ENCODE measurements at regions not wholly inside any gene's neighbourhood (a gene's known extent, or its start where the extent isn't known, plus 50 kb on each side); places are given as distances from the start of the nearest gene placed in this dataset.

DNA sequence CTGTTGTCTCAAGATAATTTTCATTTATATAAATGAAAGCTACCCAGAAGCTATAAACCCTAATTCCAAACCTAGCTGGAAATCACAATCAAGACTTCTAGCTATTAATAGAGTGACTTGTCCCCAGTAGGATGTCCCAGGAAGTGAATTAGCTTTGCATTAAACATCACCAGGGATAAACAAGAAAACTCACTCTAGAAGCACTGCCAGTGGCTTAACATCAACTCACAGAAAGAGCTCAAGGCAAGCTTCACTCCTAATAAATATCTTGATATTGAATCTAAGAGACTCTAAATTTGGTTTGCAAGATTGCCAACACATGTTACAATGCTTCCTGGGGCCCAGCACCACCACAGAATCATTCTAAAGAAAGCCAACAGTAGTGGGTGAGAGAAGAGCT is 468.7 kb upstream of the FAM241A start:
- TF ChIP-seq NFIC (IDR thresholded peaks at IDR 0.05), result no peak
- TF ChIP-seq RAD21 (IDR thresholded peaks at IDR 0.05; ENCODE audit: low read depth), result no peak
- no peak for TF ChIP-seq TCF12 (IDR thresholded peaks at IDR 0.05; ENCODE audit: low read depth)
- no peak for TF ChIP-seq FOXM1 (IDR thresholded peaks at IDR 0.05; ENCODE audit: borderline replicate concordance, low read depth)
- no peak for TF ChIP-seq TAF1 (IDR thresholded peaks at IDR 0.05; ENCODE audit: low read depth)
- TF ChIP-seq, protein P1, sequence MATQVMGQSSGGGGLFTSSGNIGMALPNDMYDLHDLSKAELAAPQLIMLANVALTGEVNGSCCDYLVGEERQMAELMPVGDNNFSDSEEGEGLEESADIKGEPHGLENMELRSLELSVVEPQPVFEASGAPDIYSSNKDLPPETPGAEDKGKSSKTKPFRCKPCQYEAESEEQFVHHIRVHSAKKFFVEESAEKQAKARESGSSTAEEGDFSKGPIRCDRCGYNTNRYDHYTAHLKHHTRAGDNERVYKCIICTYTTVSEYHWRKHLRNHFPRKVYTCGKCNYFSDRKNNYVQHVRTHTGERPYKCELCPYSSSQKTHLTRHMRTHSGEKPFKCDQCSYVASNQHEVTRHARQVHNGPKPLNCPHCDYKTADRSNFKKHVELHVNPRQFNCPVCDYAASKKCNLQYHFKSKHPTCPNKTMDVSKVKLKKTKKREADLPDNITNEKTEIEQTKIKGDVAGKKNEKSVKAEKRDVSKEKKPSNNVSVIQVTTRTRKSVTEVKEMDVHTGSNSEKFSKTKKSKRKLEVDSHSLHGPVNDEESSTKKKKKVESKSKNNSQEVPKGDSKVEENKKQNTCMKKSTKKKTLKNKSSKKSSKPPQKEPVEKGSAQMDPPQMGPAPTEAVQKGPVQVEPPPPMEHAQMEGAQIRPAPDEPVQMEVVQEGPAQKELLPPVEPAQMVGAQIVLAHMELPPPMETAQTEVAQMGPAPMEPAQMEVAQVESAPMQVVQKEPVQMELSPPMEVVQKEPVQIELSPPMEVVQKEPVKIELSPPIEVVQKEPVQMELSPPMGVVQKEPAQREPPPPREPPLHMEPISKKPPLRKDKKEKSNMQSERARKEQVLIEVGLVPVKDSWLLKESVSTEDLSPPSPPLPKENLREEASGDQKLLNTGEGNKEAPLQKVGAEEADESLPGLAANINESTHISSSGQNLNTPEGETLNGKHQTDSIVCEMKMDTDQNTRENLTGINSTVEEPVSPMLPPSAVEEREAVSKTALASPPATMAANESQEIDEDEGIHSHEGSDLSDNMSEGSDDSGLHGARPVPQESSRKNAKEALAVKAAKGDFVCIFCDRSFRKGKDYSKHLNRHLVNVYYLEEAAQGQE (IDR thresholded peaks at IDR 0.05; ENCODE audit: low read depth), result no peak
- no peak for TF ChIP-seq EGR1 (IDR thresholded peaks at IDR 0.05)
- no peak for TF ChIP-seq USF1 (IDR thresholded peaks at IDR 0.05)
- TF ChIP-seq CEBPB (IDR thresholded peaks at IDR 0.05), result no peak
- no peak for TF ChIP-seq CREB1 (IDR thresholded peaks at IDR 0.05; ENCODE audit: low read depth)
- TF ChIP-seq MAX (IDR thresholded peaks at IDR 0.05), result no peak

DNA sequence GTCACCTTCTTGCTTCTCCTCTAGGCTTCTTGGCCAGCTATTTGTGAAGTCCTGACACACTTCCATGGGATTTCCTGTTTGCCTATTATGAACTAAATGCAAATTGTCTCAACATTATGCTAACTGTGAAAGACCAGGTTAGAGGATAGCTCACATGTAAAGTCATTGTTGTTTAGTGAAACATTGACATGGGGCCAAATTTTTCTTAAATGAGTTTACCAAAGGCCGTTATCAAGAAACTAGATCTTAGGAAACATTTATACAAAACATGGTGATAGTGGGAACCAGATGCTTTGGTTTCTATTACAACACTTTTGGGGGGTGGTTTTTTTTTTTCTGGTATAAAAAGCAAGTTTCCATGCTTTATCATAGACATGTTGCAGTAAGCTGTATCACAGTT is 466.8 kb upstream of the FAM241A start:
- TF ChIP-seq CEBPB (IDR thresholded peaks at IDR 0.05) (no peak), RAD21 (IDR thresholded peaks at IDR 0.05; ENCODE audit: low read depth) (no peak), TCF12 (IDR thresholded peaks at IDR 0.05; ENCODE audit: low read depth) (no peak)

DNA sequence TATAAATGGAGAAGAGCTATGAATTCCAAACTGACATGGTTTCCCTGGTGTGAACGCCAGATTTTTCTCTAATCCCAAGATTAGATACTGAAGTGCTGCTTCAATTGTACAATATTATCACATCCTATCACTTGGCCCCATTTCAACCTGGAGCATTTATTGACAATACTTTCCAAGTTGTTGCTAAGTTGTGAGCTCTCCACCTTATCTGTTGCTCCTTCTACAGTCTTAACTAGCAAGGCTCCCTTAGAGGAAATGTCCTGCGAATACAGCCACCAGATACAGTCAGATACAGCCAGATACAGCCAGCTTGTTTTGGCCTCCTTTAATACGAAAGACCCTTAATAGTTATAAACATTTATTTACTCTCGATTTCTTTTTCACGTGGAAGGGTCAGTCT is 466.3 kb upstream of the FAM241A start:
- no peak for TF ChIP-seq CEBPB (IDR thresholded peaks at IDR 0.05)
- no peak for TF ChIP-seq EP300 (IDR thresholded peaks at IDR 0.05; ENCODE audit: borderline replicate concordance)
- no peak for TF ChIP-seq CREB1 (IDR thresholded peaks at IDR 0.05; ENCODE audit: low read depth)
- TF ChIP-seq TEAD4 (IDR thresholded peaks at IDR 0.05), result no peak
- TF ChIP-seq TCF12 (IDR thresholded peaks at IDR 0.05; ENCODE audit: low read depth), result no peak
- TF ChIP-seq ZBTB7A (IDR thresholded peaks at IDR 0.05; ENCODE audit: low read depth), result no peak
- TF ChIP-seq MAX (IDR thresholded peaks at IDR 0.05), result no peak
- no peak for TF ChIP-seq FOXM1 (IDR thresholded peaks at IDR 0.05; ENCODE audit: borderline replicate concordance, low read depth)
- no peak for TF ChIP-seq YY1 (IDR thresholded peaks at IDR 0.05; ENCODE audit: low read depth)

DNA sequence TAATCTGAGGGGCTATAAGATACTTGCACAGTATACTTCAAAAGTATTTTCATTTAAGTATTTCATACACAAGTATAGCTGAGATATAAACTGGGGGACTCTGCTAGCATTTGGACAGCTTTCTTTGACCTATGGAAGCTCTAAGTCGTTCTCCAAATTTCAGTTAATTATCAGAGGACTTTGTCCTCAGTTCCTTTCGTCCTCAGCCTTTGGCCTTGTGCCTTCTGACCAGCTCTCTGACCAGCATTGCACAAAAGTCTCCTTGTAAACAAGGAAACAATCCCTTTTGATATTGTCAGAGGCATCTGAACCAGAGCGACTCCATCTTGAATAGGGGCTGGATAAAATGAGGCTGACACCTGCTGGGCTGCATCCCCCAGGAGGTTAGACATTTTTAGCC is 464.0 kb upstream of the FAM241A start:
- TF ChIP-seq TCF12 (IDR thresholded peaks at IDR 0.05; ENCODE audit: low read depth) (no peak), TAF1 (IDR thresholded peaks at IDR 0.05; ENCODE audit: low read depth) (no peak), EP300 (IDR thresholded peaks at IDR 0.05; ENCODE audit: borderline replicate concordance) (no peak), YY1 (IDR thresholded peaks at IDR 0.05; ENCODE audit: low read depth) (no peak), FOXM1 (IDR thresholded peaks at IDR 0.05; ENCODE audit: borderline replicate concordance, low read depth) (no peak), NFIC (IDR thresholded peaks at IDR 0.05) (no peak), ZBTB7A (IDR thresholded peaks at IDR 0.05; ENCODE audit: low read depth) (no peak), RAD21 (IDR thresholded peaks at IDR 0.05; ENCODE audit: low read depth) (no peak), CREB1 (IDR thresholded peaks at IDR 0.05; ENCODE audit: low read depth) (no peak), CEBPB (IDR thresholded peaks at IDR 0.05) (no peak), EGR1 (IDR thresholded peaks at IDR 0.05) (no peak), MAX (IDR thresholded peaks at IDR 0.05) (no peak), TEAD4 (IDR thresholded peaks at IDR 0.05) (no peak)
- TF ChIP-seq, protein P1 (IDR thresholded peaks at IDR 0.05; ENCODE audit: low read depth), result no peak

- no peak for TF ChIP-seq TEAD4 (IDR thresholded peaks at IDR 0.05)
- no peak for TF ChIP-seq MAX (IDR thresholded peaks at IDR 0.05)
- no peak for TF ChIP-seq TAF1 (IDR thresholded peaks at IDR 0.05; ENCODE audit: low read depth)
- no peak for TF ChIP-seq EP300 (IDR thresholded peaks at IDR 0.05; ENCODE audit: borderline replicate concordance)
- no peak for TF ChIP-seq CEBPB (IDR thresholded peaks at IDR 0.05)
- TF ChIP-seq RAD21 (IDR thresholded peaks at IDR 0.05; ENCODE audit: low read depth), result no peak
These were observed 463.5 kb upstream of the FAM241A start for GRCh38 chr4:111681751-111682150.

GRCh38 chr4:111685205-111685604 is 460.0 kb upstream of the FAM241A start:
- no peak for TF ChIP-seq TAF1 (IDR thresholded peaks at IDR 0.05; ENCODE audit: low read depth)
- TF ChIP-seq TEAD4 (IDR thresholded peaks at IDR 0.05), result no peak
- TF ChIP-seq, protein P1 (IDR thresholded peaks at IDR 0.05; ENCODE audit: low read depth), result no peak
- no peak for TF ChIP-seq CREB1 (IDR thresholded peaks at IDR 0.05; ENCODE audit: low read depth)
- TF ChIP-seq FOXM1 (IDR thresholded peaks at IDR 0.05; ENCODE audit: borderline replicate concordance, low read depth), result no peak
- no peak for TF ChIP-seq EGR1 (IDR thresholded peaks at IDR 0.05)
- no peak for TF ChIP-seq USF1 (IDR thresholded peaks at IDR 0.05)
- no peak for TF ChIP-seq TCF12 (IDR thresholded peaks at IDR 0.05; ENCODE audit: low read depth)
- TF ChIP-seq RAD21 (IDR thresholded peaks at IDR 0.05; ENCODE audit: low read depth), result no peak
- TF ChIP-seq MAX (IDR thresholded peaks at IDR 0.05), result no peak
- TF ChIP-seq CEBPB (IDR thresholded peaks at IDR 0.05), result no peak
- no peak for TF ChIP-seq YY1 (IDR thresholded peaks at IDR 0.05; ENCODE audit: low read depth)
- no peak for TF ChIP-seq ZBTB7A (IDR thresholded peaks at IDR 0.05; ENCODE audit: low read depth)
- TF ChIP-seq EP300 (IDR thresholded peaks at IDR 0.05; ENCODE audit: borderline replicate concordance), result no peak

All from Ishikawa (cell line).